Testis (tissue), 2 donors: ENCODE measurements at regions not wholly inside any gene's neighbourhood (a gene's known extent, or its start where the extent isn't known, plus 50 kb on each side); places are given as distances from the start of the nearest gene placed in this dataset.
"Not testable (repeated sequence)": the region's sequence is repeated elsewhere in the genome, so short reads cannot be mapped to it uniquely, and the experiment has no call there.

Source experiments
- DNase-seq: peaks from one replicate; pipeline ENCODE4 v3.0.0-alpha.2; 2019
- H3K27ac ChIP-seq, 2 donors: fragments of 200-600 bp; sonication (generic); one replicate each; pipeline ENCODE4 v1.5.1; 2019
- H3K27me3 ChIP-seq: fragments of 200-600 bp; sonication (generic); one replicate; pipeline ENCODE4 v1.5.1; 2019
- H3K36me3 ChIP-seq: fragments of 200-600 bp; sonication (generic); one replicate; pipeline ENCODE4 v1.5.1; 2017; ENCODE audit warnings: low read depth; ENCODE audit errors: missing control alignments
- H3K4me1 ChIP-seq: fragments of 200-600 bp; sonication (generic); one replicate; pipeline ENCODE4 v1.5.1; 2019
- H3K4me3 ChIP-seq, 2 donors: fragments of 200-600 bp; sonication (generic); one replicate each; pipeline ENCODE4 v1.5.1; 2017 to 2019
- H3K9me3 ChIP-seq: fragments of 200-600 bp; sonication (generic); one replicate; pipeline ENCODE4 v1.5.1; 2017
- POLR2A ChIP-seq: fragments of 450-650 bp; IDR thresholded peaks from one replicate; pipeline ENCODE4 v1.6.1; 2017; ENCODE audit warnings: antibody characterized with exemption, mild to moderate bottlenecking, moderate library complexity
- WGBS, 2 donors: methylation state at CpG; one replicate each; pipeline ENCODE4 v1.1.5; 2018; 5-methylcytosine and 5-hydroxymethylcytosine counted together
- intact Hi-C: fragments of 100-400 bp; cut with DNase I; formaldehyde crosslinking; loops from one replicate; pipeline ENCODE4 v1.15.1; 2023; ENCODE audit warnings: low total_unique reads
- TF ChIP-seq, protein P1 (sequence below), 3 experiments: fragments of 450-650 bp in 2 of 3; fragments of 200-600 bp in 1 of 3; sonication (generic) in 1 of 3; IDR thresholded peaks; one replicate each; pipeline ENCODE4 v1.5.1; 2016 to 2019; ENCODE audit warnings: antibody characterized with exemption in 3 of 3, mild to moderate bottlenecking in 2 of 3, moderate library complexity in 1 of 3

DNA sequence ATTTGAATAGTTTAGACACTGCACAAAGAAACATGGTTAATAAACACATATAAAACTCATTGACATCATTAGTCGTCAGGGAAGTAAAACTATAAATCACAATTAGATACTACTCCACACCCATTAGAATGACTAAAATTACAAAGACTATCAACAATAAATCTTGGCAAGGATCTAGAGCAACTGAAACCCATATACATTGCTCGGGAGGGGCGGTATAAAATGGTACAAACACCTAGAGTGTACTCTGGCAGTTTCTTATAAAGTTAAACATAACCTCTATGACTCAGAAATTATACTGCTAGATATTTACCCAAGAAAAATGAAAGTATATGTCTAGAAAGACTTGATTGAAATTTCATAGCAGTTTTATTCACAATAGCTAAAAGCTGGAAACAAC, 434.2 kb downstream of the RWDD3 start:
- no peak for DNase-seq
- no peak for TF ChIP-seq POLR2A
- TF ChIP-seq, protein P1, sequence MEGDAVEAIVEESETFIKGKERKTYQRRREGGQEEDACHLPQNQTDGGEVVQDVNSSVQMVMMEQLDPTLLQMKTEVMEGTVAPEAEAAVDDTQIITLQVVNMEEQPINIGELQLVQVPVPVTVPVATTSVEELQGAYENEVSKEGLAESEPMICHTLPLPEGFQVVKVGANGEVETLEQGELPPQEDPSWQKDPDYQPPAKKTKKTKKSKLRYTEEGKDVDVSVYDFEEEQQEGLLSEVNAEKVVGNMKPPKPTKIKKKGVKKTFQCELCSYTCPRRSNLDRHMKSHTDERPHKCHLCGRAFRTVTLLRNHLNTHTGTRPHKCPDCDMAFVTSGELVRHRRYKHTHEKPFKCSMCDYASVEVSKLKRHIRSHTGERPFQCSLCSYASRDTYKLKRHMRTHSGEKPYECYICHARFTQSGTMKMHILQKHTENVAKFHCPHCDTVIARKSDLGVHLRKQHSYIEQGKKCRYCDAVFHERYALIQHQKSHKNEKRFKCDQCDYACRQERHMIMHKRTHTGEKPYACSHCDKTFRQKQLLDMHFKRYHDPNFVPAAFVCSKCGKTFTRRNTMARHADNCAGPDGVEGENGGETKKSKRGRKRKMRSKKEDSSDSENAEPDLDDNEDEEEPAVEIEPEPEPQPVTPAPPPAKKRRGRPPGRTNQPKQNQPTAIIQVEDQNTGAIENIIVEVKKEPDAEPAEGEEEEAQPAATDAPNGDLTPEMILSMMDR (IDR thresholded peaks at IDR 0.05), result no peak
- H3K9me3 ChIP-seq, result no peaks in the 10 kb centered on the region
- H3K27me3 ChIP-seq, result no peaks in the 10 kb centered on the region
- no peaks in the 10 kb centered on the region for H3K4me1 ChIP-seq
- no peaks in the 10 kb centered on the region for H3K36me3 ChIP-seq
- no peak overlapping the region for H3K4me3 ChIP-seq
- WGBS, 2 donors, result 73 to 77% methylated on average over 3 of the region's 3 CpGs
- intact Hi-C loops, result no loop called here
- no peak overlapping the region for H3K27ac ChIP-seq

DNA sequence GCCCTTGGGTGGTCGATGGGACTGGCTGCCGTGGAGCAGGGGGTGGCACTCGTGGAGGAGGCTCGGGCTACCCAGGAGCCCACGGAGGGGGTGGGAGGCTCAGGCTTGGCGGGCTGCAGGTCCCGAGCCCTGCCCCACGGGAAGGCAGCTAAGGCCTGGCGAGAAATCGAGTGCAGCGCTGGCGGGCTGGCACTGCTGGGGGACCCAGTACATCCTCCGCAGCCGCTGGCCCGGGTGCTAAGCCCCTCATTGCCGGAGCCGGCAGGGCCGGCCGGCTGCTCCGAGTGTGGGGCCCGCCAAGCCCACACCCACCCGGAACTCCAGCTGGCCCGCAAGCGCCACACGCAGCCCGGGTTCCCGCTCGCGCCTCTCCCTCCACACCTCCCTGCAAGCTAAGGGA, 435.6 kb downstream of the RWDD3 start:
- WGBS, 2 donors, result 55 to 76% methylated on average over 4 to 28 of the region's 29 CpGs
- intact Hi-C loops, result not testable (repeated sequence)
- peak overlapping the region in 1 of 2 donors; percentile 34 for H3K4me3 ChIP-seq

DNA sequence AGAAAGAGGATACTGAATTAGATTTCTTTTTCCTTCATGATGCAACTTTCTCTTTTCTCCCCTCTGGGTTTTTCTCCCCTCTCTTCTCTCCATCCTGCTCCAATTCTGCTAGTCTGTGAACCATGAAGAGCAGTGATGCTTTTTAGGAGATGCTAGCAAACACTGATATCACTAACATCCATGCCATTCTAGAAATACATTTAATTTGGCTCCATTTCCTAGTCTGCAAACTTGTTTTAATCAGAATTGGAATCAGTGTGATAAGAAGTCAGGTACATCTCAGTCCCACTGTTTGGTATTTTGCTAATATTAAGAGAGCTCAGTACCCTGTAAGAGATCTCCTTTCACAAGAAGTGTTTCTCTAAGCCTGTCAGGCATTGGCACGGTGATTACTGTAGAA, 437.1 kb downstream of the RWDD3 start:
- no peak for TF ChIP-seq POLR2A
- WGBS, 2 donors, result 80 to 96% methylated on average over 1 of the region's 1 CpG
- no peak for DNase-seq
- H3K27me3 ChIP-seq, result no peaks in the 10 kb centered on the region
- H3K9me3 ChIP-seq, result no peaks in the 10 kb centered on the region
- H3K36me3 ChIP-seq, result no peaks in the 10 kb centered on the region
- no peak overlapping the region for H3K4me3 ChIP-seq
- intact Hi-C loops, result no loop called here
- no peaks in the 10 kb centered on the region for H3K4me1 ChIP-seq
- no peak overlapping the region for H3K27ac ChIP-seq

More for the DNA sequence above, 435.6 kb downstream of the RWDD3 start:
- not testable (repeated sequence) for H3K36me3 ChIP-seq, H3K9me3 ChIP-seq, H3K27me3 ChIP-seq, H3K4me1 ChIP-seq, DNase-seq, H3K27ac ChIP-seq

DNA sequence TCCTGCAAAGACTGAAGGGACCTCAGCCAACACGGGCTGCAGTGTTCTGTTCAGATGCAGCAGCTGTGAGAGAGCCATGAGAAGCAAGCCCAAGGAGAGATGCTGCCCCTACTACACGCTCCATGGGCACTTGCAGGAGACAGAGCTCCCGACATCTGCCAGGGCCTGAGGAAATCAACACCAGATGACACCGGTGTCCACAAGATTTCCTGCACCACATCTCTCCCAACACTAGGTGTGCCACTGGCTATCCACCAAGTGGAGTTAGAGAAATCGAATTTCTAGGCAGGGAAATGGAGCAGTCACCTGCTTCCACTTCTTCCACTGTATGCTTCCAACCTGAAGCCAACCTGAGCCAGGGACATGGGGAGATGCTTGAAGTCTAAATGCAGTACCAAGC, 445.3 kb downstream of the RWDD3 start:
- no peaks in the 10 kb centered on the region for H3K36me3 ChIP-seq
- no peaks in the 10 kb centered on the region for H3K9me3 ChIP-seq
- no peak overlapping the region for H3K4me3 ChIP-seq
- intact Hi-C loops, result no loop called here
- no peaks in the 10 kb centered on the region for H3K4me1 ChIP-seq
- TF ChIP-seq POLR2A, result no peak
- TF ChIP-seq, protein P1 (IDR thresholded peaks at IDR 0.05), result no peak
- H3K27ac ChIP-seq, result no peak overlapping the region
- WGBS, 2 donors, result 74 to 94% methylated on average over 5 of the region's 5 CpGs
- no peaks in the 10 kb centered on the region for H3K27me3 ChIP-seq
- no peak for DNase-seq

DNA sequence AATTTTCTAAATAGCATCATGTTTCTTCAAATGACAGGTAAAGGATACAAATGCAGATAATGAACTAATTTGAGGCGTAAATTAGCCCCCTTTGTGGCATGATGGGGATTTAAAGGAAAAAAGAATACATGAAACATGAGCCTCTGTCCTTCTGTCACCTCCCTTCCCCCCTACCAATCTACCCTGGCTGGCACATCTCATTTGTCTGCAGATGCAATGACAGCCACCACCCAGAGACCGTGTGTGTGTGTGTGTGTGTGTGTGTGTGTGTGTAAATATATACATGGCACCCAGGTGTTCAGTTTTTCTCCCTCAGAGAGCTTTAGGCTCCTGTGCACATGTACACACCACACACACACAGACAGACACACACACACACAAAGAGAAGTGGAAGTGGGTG, 451.1 kb downstream of the RWDD3 start:
- intact Hi-C loops, result no loop called here
- WGBS, 2 donors, result 58 to 59% methylated on average over 2 of the region's 2 CpGs
- H3K9me3 ChIP-seq, result no peaks in the 10 kb centered on the region
- no peak overlapping the region for H3K4me3 ChIP-seq
- H3K27ac ChIP-seq, result no peak overlapping the region
- no peak for TF ChIP-seq POLR2A
- TF ChIP-seq, protein P1 (IDR thresholded peaks at IDR 0.05), result no peak
- no peaks in the 10 kb centered on the region for H3K27me3 ChIP-seq
- no peaks in the 10 kb centered on the region for H3K36me3 ChIP-seq
- DNase-seq, result no peak
- H3K4me1 ChIP-seq, result no peaks in the 10 kb centered on the region

DNA sequence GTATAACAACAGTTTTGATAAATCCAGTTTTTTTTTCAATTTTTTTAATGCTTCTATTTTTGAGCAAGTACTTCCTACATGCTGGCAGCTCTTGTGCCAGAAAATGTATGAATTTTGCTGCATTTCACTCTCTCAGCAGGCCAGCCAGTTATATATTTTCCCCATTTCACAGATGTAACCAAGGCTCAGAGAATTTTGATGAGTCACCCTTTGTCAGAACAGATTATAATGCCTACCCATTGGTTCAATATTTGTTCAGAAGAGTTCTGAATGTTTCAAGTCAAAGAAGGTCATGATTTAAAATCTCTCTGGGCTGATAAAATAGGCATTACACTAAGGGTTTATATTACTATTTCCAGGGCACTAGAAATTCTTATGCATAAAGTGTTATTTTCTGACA, 452.2 kb downstream of the RWDD3 start:
- Histone ChIP-seq H3K4me1 (no peaks in the 10 kb centered on the region), H3K27ac (no peak overlapping the region), H3K4me3 (no peak overlapping the region), H3K9me3 (no peaks in the 10 kb centered on the region), H3K27me3 (no peaks in the 10 kb centered on the region), H3K36me3 (no peaks in the 10 kb centered on the region)
- intact Hi-C loops, result no loop called here
- TF ChIP-seq POLR2A, result no peak
- TF ChIP-seq, protein P1 (IDR thresholded peaks at IDR 0.05), result no peak
- no peak for DNase-seq
